ENCODE measurements at regions not wholly inside any gene's neighbourhood (a gene's known extent, or its start where the extent isn't known, plus 50 kb on each side); places are given as distances from the start of the nearest gene placed in this dataset.

GRCh38 chr14:101130861-101131260 lies 227.3 kb upstream of the RTL1 start:
- no peak overlapping the region for H3K4me3 ChIP-seq (replicated peaks in 1 of 3; ENCODE audit: low read depth in 2 of 3, low read length in 3 of 3)
- intact Hi-C loops (cut with micrococcal nuclease): no loop called here
- H3K27me3 ChIP-seq (ENCODE audit: control insufficient read depth in 2 of 2, insufficient read depth in 2 of 2, low read length in 2 of 2): peaks cover 0 to 7% of the 10 kb centered on the region in 2 donors
- no peaks in the 10 kb centered on the region for H3K79me2 ChIP-seq (ENCODE audit: insufficient read depth, low read length)
- no peak overlapping the region for H3K27ac Mint-ChIP-seq
- no peaks in the 10 kb centered on the region for H3K36me3 ChIP-seq (replicated peaks in 1 of 2; ENCODE audit: control insufficient read depth in 1 of 2, insufficient read depth in 2 of 2, low read length in 2 of 2)
- WGBS (ENCODE audit: insufficient coverage): 96% methylated on average over 4 of the region's 6 CpGs
- H4K20me1 ChIP-seq (ENCODE audit: insufficient read depth, low read length): no peaks in the 10 kb centered on the region
- no peak overlapping the region for H3K4me3 Mint-ChIP-seq
- H3K27me3 Mint-ChIP-seq (ENCODE audit: low read depth in 3 of 3): peaks cover 10 to 29% (median 25%) of the 10 kb centered on the region in 3 donors
- H3K9ac ChIP-seq (ENCODE audit: insufficient read depth, low read length, poor library complexity, severe bottlenecking): no peak overlapping the region
- no peak overlapping the region for H2AFZ ChIP-seq (ENCODE audit: insufficient read depth, low read depth, low read length, poor library complexity, severe bottlenecking)
- peaks cover 0 to 5% (median 1%) of the 10 kb centered on the region in 7 donors for H3K9me3 Mint-ChIP-seq
- peaks cover 13% of the 10 kb centered on the region for H3K4me1 Mint-ChIP-seq
- no peak for DNase-seq
- TF ChIP-seq CTCF (IDR thresholded peaks at IDR 0.05): no peak
- no peaks in the 10 kb centered on the region for H3K9me3 ChIP-seq (replicated peaks in 1 of 2; ENCODE audit: control insufficient read depth in 1 of 2, insufficient read depth in 1 of 2, low read length in 2 of 2)
- no peaks in the 10 kb centered on the region for H3K36me3 Mint-ChIP-seq
- H3K4me1 ChIP-seq (ENCODE audit: control insufficient read depth in 1 of 2, insufficient read depth in 2 of 2, low read length in 2 of 2): peaks cover 5% of the 10 kb centered on the region in 2 donors
- H3K4me2 ChIP-seq (replicated peaks; ENCODE audit: extremely low read depth, low read length, poor library complexity, severe bottlenecking): no peak overlapping the region
- no peak overlapping the region for H3K27ac ChIP-seq (ENCODE audit: low read depth in 1 of 2, low read length in 2 of 2)

GRCh38 chr14:101131451-101131916 lies 228.0 kb upstream of the RTL1 start:
- Mint-ChIP-seq H3K4me3 (no peak overlapping the region), H3K27me3 (ENCODE audit: low read depth in 3 of 3) (peaks cover 10 to 29% (median 25%) of the 10 kb centered on the region in 3 donors), H3K27ac (no peak overlapping the region), H3K9me3 (peaks cover 0 to 5% (median 1%) of the 10 kb centered on the region in 7 donors), H3K36me3 (no peaks in the 10 kb centered on the region), H3K4me1 (peaks cover 13% of the 10 kb centered on the region)
- Histone ChIP-seq H3K9ac (ENCODE audit: insufficient read depth, low read length, poor library complexity, severe bottlenecking) (no peak overlapping the region), H3K36me3 (replicated peaks in 1 of 2; ENCODE audit: control insufficient read depth in 1 of 2, insufficient read depth in 2 of 2, low read length in 2 of 2) (no peaks in the 10 kb centered on the region), H4K20me1 (ENCODE audit: insufficient read depth, low read length) (no peaks in the 10 kb centered on the region), H3K4me1 (ENCODE audit: control insufficient read depth in 1 of 2, insufficient read depth in 2 of 2, low read length in 2 of 2) (peaks cover 5% of the 10 kb centered on the region in 2 donors), H3K4me2 (replicated peaks; ENCODE audit: extremely low read depth, low read length, poor library complexity, severe bottlenecking) (no peak overlapping the region), H3K27me3 (ENCODE audit: control insufficient read depth in 2 of 2, insufficient read depth in 2 of 2, low read length in 2 of 2) (peaks cover 0 to 7% of the 10 kb centered on the region in 2 donors), H3K9me3 (replicated peaks in 1 of 2; ENCODE audit: control insufficient read depth in 1 of 2, insufficient read depth in 1 of 2, low read length in 2 of 2) (no peaks in the 10 kb centered on the region), H3K27ac (ENCODE audit: low read depth in 1 of 2, low read length in 2 of 2) (no peak overlapping the region), H3K79me2 (ENCODE audit: insufficient read depth, low read length) (no peaks in the 10 kb centered on the region), H3K4me3 (replicated peaks in 1 of 3; ENCODE audit: low read depth in 2 of 3, low read length in 3 of 3) (no peak overlapping the region), H2AFZ (ENCODE audit: insufficient read depth, low read depth, low read length, poor library complexity, severe bottlenecking) (no peak overlapping the region)
- DNase-seq: no peak
- intact Hi-C loops (cut with micrococcal nuclease): no loop called here
- WGBS (ENCODE audit: insufficient coverage): 77% methylated on average over 5 of the region's 7 CpGs
- TF ChIP-seq CTCF (IDR thresholded peaks at IDR 0.05): no peak

Measured in CD14-positive monocyte (primary cell).